HG03025 (cell line): ENCODE measurements at regions not wholly inside any gene's neighbourhood (a gene's known extent, or its start where the extent isn't known, plus 50 kb on each side); places are given as distances from the start of the nearest gene placed in this dataset.

Experiments used
- ATAC-seq: cut with Tn5 transposase; IDR thresholded peaks from one replicate; pipeline ENCODE4 v1.9.1; 2021; ENCODE audit warnings: mild to moderate bottlenecking, moderate library complexity; ENCODE audit not compliant: unreplicated experiment, low FRiP score

- ATAC-seq: no peak
These were observed 165.2 kb downstream of the TMEM38B start for GRCh38 chr9:105859428-105860091.

GRCh38 chr9:105860516-105860915 lies 166.2 kb downstream of the TMEM38B start:
- ATAC-seq: no peak

- no peak for ATAC-seq
These were observed 167.6 kb downstream of the TMEM38B start for GRCh38 chr9:105861972-105862371.

- ATAC-seq: no peak
These were observed 170.0 kb downstream of the TMEM38B start for GRCh38 chr9:105864248-105864898.

- ATAC-seq: no peak
These were observed 170.9 kb downstream of the TMEM38B start for GRCh38 chr9:105865285-105865684.

- no peak for ATAC-seq
These were observed 177.2 kb downstream of the TMEM38B start for GRCh38 chr9:105871540-105871939.

GRCh38 chr9:105873801-105874200 lies 179.5 kb downstream of the TMEM38B start:
- ATAC-seq: no peak

GRCh38 chr9:105877721-105878120 lies 183.4 kb downstream of the TMEM38B start:
- ATAC-seq: no peak

GRCh38 chr9:105879181-105879580 lies 184.8 kb downstream of the TMEM38B start:
- ATAC-seq: no peak

GRCh38 chr9:105880517-105880916 lies 186.2 kb downstream of the TMEM38B start:
- no peak for ATAC-seq

GRCh38 chr9:105881021-105881420 lies 186.7 kb downstream of the TMEM38B start:
- no peak for ATAC-seq

GRCh38 chr9:105881654-105882349 lies 187.5 kb downstream of the TMEM38B start:
- peak; percentile 53 for ATAC-seq

GRCh38 chr9:105883847-105884246 lies 189.5 kb downstream of the TMEM38B start:
- peak; percentile 82 for ATAC-seq

- ATAC-seq: no peak
These were observed 190.1 kb downstream of the TMEM38B start for GRCh38 chr9:105884416-105884815.

GRCh38 chr9:105886136-105886535 lies 191.8 kb downstream of the TMEM38B start:
- no peak for ATAC-seq

- no peak for ATAC-seq
These were observed 193.3 kb downstream of the TMEM38B start for GRCh38 chr9:105887679-105888078.

GRCh38 chr9:105890046-105890822 lies 195.9 kb downstream of the TMEM38B start:
- ATAC-seq: no peak

GRCh38 chr9:105900123-105900522 lies 205.8 kb downstream of the TMEM38B start:
- ATAC-seq: no peak

GRCh38 chr9:105901514-105902109 lies 207.3 kb downstream of the TMEM38B start:
- ATAC-seq: peak; percentile 55

- ATAC-seq: no peak
These were observed 213.7 kb downstream of the TMEM38B start for GRCh38 chr9:105908069-105908468.
